HG03378 (cell line): ENCODE measurements at regions not wholly inside any gene's neighbourhood (a gene's known extent, or its start where the extent isn't known, plus 50 kb on each side); places are given as distances from the start of the nearest gene placed in this dataset.
"Not testable (repeated sequence)": the region's sequence is repeated elsewhere in the genome, so short reads cannot be mapped to it uniquely, and the experiment has no call there.

Experiments
- ATAC-seq: cut with Tn5 transposase; IDR thresholded peaks from one replicate; pipeline ENCODE4 v1.9.1; 2021; ENCODE audit warnings: mild to moderate bottlenecking, moderate library complexity; ENCODE audit not compliant: unreplicated experiment

GRCh38 chr6:26232306-26232939, 132.6 kb upstream of the BTN3A2 start:
- no peak for ATAC-seq

GRCh38 chr6:26232940-26233648, 131.9 kb upstream of the BTN3A2 start:
- ATAC-seq: peak; percentile 12

- peak; percentile 33 for ATAC-seq
These were observed 131.2 kb upstream of the BTN3A2 start for GRCh38 chr6:26233649-26234420.

DNA sequence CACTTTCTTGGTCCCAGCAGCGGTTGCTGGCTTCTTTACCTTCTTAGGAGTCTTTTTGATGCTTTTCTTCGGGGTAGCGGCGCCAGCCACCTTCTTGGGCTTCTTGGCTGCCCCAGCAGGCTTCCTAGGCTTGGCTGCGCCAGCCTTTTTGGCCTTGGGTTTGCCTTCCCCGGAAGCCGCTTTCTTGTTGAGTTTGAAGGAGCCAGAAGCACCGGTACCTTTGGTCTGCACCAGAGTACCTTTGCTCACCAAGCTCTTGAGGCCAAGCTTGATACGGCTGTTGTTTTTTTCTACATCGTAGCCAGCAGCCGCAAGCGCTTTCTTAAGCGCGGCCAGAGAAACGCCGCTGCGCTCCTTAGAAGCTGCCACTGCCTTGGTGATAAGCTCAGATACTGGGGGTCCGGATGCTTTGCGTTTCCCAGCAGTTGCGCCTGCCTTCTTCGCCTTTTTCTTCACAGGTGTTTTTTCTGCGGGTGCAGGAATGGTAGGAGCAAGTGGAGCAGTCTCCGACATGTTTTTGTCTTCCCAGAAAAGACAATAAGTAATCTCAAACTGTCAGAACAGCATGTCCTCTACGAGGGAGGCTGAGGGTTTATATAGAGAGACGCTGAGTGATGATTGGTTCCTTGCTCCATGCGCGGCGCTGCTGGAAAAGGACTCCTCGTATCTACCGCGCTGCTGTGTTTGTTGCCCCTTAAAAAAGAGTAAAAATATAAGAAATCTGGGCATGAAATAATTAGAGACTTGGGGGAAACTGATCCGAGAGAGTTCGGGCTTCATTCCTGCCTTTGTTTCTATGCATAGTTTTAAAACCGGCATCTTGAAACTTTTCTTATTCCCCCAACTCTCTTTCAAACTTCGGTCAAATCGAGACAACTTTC, 130.3 kb upstream of the BTN3A2 start:
- ATAC-seq: peak; percentile 45

GRCh38 chr6:26235302-26235670, 129.7 kb upstream of the BTN3A2 start:
- no peak for ATAC-seq

- ATAC-seq: not testable (repeated sequence)
These were observed 125.6 kb upstream of the BTN3A2 start for GRCh38 chr6:26239415-26239814.

- ATAC-seq: peak; percentile 40
These were observed 124.6 kb upstream of the BTN3A2 start for GRCh38 chr6:26240157-26241032.

- ATAC-seq: peak; percentile 15
These were observed 123.7 kb upstream of the BTN3A2 start for GRCh38 chr6:26241033-26241895.

GRCh38 chr6:26243132-26243531, 121.9 kb upstream of the BTN3A2 start:
- ATAC-seq: no peak

DNA sequence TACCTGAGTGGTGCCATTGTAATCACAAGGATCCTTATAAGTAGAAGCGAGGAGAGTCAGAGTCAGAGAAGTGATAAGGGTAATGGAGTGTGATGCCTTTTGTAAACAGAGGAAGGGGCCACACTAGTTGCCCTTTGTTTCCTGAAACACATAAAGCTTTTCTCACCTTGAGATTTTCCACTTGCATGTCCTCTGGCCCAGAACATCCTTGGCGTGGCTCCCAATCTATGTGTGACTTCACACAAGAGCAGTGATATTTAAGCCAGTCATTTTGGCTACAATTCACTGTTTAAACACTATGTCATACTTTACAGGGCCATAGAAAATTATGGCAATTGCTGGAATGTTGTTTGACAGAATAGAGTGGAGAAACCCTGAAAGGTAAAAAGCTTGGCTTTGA, 121.2 kb upstream of the BTN3A2 start:
- ATAC-seq: no peak

- no peak for ATAC-seq
These were observed 118.9 kb upstream of the BTN3A2 start for GRCh38 chr6:26246058-26246457.

DNA sequence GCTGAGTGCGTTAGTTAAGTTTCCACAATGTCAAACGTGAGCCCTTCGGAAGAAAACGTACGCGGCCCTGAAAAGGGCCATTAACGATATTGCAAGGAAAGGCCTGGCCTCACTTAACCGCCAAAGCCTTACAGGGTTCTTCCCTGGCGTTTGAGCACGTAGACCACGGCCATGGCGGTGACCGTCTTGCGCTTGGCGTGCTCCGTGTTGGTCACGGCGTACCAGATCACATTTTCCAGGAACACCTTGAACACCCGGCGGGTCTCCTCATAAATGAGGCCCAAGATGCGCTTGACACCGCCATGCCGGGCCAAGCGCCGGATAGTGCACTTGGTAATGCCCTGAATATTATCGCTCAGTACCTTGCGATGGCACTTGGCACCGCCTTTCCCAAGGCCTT, 118.4 kb upstream of the BTN3A2 start:
- no peak for ATAC-seq

DNA sequence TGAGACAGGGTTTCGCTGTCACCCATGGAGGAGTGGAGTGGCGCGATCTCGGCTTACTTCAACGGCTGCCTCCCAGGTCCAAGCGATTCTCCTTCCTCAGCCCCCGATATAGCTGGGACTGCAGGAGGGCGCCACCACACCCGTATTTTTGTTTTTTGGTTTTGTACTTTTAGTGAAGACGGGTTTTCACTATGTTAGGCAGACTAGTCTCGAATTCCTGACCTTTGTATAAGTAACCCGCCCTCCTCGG, 115.4 kb upstream of the BTN3A2 start:
- ATAC-seq: peak; percentile 7

DNA sequence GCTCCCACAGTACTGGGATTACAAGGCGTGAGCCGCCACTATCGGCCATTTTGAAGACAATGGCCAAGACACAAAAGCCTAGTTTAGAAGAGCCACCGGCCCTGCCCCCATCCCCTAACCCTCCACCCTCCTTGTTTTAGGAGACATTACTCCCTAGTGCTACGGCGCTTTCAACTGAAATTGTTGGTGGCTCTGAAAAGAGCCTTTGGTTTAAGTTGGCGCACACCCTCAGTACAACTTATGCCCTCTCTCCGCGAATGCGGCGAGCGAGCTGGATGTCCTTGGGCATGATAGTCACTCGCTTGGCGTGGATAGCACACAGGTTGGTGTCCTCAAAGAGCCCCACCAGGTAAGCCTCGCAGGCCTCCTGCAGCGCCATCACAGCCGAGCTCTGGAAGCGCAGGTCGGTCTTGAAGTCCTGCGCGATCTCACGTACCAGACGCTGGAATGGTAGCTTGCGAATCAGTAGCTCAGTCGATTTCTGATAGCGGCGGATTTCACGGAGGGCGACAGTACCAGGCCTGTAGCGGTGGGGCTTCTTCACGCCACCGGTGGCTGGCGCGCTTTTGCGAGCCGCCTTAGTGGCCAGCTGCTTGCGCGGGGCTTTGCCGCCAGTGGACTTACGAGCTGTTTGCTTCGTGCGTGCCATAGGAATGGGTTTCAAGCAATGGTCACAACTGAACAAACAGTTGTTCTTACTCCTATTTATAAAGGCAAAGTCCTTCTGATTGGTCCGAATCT, 114.9 kb upstream of the BTN3A2 start:
- ATAC-seq: peak; percentile 42

- peak; percentile 6 for ATAC-seq
These were observed 114.3 kb upstream of the BTN3A2 start for GRCh38 chr6:26250698-26251044.

DNA sequence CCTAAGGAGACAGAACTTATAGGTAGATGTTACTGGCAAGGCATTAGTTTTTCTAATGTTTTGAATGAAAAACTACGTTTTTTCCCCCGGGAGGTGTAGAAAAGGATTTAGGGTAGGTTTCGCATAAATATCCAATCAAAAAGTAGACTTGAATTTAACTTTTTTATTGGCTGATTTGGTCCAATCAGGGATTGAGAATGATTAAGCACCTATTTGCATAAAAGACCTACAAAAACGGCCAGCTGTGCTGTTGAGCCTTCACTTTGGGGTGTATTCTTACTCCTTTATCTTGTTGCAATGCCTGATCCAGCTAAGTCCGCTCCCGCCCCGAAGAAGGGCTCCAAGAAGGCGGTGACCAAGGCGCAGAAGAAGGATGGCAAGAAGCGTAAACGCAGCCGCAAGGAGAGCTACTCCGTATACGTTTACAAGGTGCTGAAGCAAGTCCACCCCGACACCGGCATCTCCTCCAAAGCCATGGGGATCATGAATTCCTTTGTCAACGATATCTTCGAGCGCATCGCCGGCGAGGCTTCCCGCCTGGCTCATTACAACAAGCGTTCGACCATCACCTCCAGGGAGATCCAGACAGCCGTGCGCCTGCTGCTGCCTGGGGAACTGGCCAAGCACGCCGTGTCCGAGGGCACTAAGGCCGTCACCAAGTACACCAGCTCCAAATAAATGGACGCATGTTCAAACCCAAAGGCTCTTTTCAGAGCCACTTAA, 113.5 kb upstream of the BTN3A2 start:
- ATAC-seq: peak; percentile 41

DNA sequence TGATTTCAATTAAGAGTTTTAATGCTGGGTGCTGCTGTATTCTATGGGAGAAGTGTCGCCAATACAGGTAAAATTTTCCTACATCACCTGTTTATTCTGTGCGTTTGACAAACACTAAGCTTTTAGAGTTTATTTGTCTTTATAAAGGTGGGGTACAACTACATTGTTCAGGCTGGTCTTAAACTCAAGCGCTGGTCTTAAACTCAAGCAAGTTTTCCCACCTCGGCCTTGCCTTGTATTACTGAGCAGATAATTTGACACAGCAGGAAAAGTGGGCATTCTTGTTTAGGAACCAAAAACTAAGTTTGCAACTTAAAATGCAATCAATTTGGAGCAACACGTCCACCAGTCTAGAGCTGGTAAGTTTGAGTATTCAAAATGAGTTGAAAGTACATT, 112.9 kb upstream of the BTN3A2 start:
- no peak for ATAC-seq

DNA sequence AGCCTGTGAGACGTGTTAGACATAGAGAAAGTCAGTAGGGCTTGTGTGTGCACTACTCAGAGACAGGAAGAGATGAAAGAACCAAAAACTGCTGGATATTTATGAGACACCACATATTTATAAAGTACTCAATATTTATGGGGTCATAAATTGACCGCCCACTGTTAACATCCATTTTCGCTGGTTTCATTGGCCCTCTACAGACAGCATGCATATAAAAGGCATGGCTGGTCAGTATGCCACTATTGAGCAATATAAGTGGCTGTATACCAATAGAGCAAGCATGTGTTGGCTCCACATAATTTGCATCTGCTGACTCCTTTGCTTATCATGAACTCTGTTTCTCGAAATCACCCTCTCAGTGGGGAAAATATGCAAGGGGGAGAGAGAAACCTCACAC, 110.3 kb upstream of the BTN3A2 start:
- ATAC-seq: no peak
